ENCODE measurements at regions not wholly inside any gene's neighbourhood (a gene's known extent, or its start where the extent isn't known, plus 50 kb on each side); places are given as distances from the start of the nearest gene placed in this dataset.

GRCh38 chr1:87400813-87401212, 72.1 kb downstream of the LMO4 start:
- TF ChIP-seq CTCF (conservative IDR thresholded peaks at IDR 0.05; ENCODE audit: low read depth, low read length) (no peak), EZH2 (IDR thresholded peaks at IDR 0.05; ENCODE audit: borderline replicate concordance, low read depth, low read length, poor library complexity, severe bottlenecking) (no peak)

All from A673 (cell line).